GM21381 (cell line): ENCODE measurements at regions not wholly inside any gene's neighbourhood (a gene's known extent, or its start where the extent isn't known, plus 50 kb on each side); places are given as distances from the start of the nearest gene placed in this dataset.
"Not testable (repeated sequence)": the region's sequence is repeated elsewhere in the genome, so short reads cannot be mapped to it uniquely, and the experiment has no call there.

Experiments used
- ATAC-seq: cut with Tn5 transposase; IDR thresholded peaks from one replicate; pipeline ENCODE4 v1.9.1; 2021; ENCODE audit warnings: mild to moderate bottlenecking, moderate library complexity; ENCODE audit not compliant: unreplicated experiment

GRCh38 chr9:11141357-11141756 is 528.6 kb upstream of the PTPRD start:
- ATAC-seq = no peak

DNA sequence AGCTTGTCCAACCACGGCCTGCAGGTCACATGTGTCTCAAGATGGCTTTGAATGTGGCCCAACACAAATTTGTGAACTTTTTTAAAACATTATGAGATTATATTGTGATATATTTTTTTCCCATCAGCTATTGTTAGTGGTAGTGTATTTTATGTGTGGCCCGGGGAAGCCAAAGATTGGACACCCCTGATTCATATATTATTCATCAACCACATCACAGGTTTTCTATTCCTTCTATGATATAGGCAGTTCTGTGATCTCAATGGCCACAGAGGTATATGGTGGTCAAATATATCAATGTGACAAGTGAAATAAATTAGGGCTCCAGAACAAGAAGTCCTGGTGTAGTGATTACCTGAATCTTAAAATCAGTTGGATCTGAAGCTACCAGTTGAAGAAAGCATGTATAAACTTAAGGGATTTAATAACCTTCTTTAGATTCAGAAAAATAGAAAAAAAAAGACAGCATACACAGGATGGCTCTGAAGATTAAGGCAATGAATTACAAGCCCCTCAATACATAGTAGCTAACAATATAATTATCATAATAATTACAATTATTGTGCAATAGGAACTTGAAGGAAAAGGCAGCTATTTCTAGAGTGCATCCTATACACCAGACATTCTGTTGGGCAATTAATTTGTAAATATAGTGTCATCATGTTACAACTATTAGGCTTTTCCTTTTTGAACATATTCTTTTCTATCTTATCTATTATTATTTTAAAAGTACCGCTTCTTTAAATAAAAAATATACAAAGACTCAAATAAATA is 530.4 kb upstream of the PTPRD start:
- ATAC-seq = no peak

GRCh38 chr9:11144746-11145145 is 531.9 kb upstream of the PTPRD start:
- no peak for ATAC-seq

DNA sequence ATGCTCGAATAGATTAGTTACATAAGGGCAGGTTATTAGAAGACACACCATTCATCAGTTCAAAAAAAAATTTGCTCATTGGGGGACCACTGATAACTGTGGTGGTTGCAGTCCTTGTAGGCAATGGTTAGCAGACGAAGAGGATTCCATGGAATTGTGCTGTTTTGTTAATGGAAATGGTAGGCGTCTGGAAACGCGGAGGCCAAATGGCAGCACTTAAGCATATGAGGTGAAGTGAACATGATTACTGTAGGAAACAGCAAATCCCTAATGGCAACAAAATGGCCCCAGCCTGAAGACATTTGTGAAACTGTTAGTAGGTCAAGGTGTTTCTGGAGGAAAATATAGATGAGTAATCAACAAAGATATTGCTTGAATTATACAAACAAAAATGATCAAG is 535.4 kb upstream of the PTPRD start:
- no peak for ATAC-seq

DNA sequence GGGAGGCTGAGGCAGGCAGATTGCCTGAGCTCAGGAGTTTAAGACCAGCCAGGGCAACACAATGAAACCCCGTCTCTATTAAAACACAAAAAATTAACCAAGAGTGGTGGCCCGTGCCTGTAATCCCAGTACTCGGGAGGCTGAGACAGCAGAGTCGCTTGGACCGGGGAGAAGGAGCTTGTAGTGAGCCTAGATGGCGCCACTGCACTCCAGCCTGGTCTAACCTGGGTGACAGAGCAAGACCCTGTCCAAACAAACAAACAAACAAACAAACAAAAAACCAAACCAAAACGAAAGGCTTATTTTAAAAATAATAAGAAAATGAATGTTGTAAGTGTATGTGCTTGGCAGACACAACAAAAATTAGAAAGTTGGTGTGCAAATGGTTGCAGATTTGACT is 536.3 kb upstream of the PTPRD start:
- no peak for ATAC-seq

GRCh38 chr9:11158063-11158462 is 545.3 kb upstream of the PTPRD start:
- ATAC-seq = no peak

DNA sequence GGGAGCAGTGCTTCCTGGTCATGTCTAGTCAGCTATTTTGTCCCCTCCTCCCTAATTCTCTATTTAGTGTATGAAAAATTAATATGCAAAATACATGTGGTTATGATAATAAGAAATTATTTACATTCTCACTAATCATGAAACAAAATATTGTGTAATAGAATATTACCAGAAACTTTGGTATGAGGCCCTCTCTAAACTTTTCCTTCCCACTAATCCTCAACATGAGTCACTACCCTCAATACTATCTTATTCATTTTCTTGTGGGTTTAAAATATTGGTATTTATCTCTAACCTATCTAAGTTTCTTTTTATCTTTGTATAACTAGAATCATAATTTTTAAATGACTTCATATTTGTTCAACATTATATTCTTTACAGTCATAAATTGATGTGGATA is 545.9 kb upstream of the PTPRD start:
- no peak for ATAC-seq

GRCh38 chr9:11159318-11159862 is 546.6 kb upstream of the PTPRD start:
- no peak for ATAC-seq

DNA sequence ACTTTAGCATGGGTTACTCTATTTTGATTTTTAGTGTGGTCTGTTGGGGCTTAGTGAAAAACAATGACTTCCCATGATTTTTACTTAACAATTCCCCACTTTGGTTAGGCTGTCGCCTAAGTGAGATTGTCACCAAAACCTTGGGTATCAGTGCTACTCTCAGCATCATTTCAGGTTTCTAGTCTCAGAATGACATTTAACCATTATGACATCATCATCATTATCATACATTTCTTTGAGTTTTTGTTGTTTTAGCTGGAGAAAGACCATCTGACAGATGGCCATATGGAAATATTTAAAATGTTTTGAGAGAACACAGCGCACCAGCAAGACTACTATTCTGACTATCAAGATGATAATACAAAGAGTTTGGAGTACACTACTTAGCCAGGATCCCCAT is 551.0 kb upstream of the PTPRD start:
- ATAC-seq = no peak

- ATAC-seq = no peak
Observed at GRCh38 chr9:11182001-11182400, 569.2 kb upstream of the PTPRD start.

- no peak for ATAC-seq
Observed at GRCh38 chr9:11190719-11191118, 577.9 kb upstream of the PTPRD start.

- no peak for ATAC-seq
Observed at GRCh38 chr9:11192993-11193392, 580.2 kb upstream of the PTPRD start.

GRCh38 chr9:11194246-11194645 is 581.4 kb upstream of the PTPRD start:
- no peak for ATAC-seq

GRCh38 chr9:11196840-11197365 is 584.1 kb upstream of the PTPRD start:
- ATAC-seq = not testable (repeated sequence)

DNA sequence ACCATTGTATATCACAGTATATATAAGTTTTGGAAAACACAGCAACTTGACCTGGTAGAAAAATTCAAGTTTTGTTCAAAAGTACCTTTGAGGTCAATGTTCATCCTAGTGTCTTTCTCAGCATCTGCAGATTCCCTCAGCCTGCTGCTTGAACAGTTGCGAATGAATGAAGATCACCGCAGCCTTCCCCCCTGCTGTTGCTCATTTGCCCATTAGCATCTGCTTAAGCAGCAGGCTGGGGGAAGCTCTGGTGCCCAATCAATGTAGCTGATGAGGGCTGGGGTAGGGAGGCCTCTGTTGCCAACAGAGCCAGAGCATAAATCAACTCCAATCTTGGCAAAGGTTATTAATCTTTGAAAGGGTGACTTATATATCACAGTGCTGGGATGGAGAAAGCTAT is 586.5 kb upstream of the PTPRD start:
- no peak for ATAC-seq

- no peak for ATAC-seq
Observed at GRCh38 chr9:11204521-11204920, 591.7 kb upstream of the PTPRD start.

DNA sequence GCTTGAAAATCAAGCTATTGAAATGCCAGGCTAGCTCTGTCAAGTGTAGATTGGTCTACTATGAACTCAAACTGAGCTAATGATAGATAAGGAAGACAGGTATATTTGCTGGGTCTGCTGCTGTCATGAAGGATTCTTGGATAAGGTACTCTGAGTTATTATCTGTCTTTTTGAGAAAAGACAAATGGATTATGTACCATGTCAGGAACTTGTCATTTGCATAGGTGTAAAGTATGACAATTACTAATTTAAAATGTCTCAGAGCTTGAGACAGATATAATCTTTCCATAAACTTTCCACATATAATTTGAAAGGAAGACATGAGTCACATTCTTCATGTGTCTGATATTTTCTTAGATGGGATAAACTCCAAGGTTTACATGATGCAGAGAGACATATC is 594.1 kb upstream of the PTPRD start:
- ATAC-seq = no peak

- no peak for ATAC-seq
Observed at GRCh38 chr9:11233696-11234095, 620.9 kb upstream of the PTPRD start.

- no peak for ATAC-seq
Observed at GRCh38 chr9:11235061-11235460, 622.3 kb upstream of the PTPRD start.

DNA sequence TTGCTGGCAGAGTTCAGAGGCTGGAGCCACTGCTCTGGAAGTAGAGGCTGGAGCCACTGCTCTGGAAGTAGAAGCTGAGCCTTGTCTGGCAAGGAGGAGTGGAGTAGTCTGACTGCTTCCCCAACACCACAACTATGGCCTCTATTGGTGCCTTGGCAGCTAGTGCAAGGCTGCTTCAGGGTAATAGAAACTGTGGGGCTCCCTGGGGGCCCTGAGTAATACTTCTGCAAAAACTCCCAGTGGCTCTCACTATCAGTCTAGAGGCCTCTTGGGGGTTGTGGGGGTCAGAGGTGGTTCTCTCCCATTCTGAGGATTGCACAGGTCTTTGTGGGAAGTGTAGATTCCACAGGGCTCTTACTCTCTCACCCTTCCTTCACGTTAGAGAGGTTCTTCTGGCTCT is 629.0 kb upstream of the PTPRD start:
- ATAC-seq = no peak

GRCh38 chr9:11257992-11258391 is 645.2 kb upstream of the PTPRD start:
- no peak for ATAC-seq

GRCh38 chr9:11269036-11269435 is 656.2 kb upstream of the PTPRD start:
- no peak for ATAC-seq
